Prostate gland (tissue), 2 donors: ENCODE measurements at regions not wholly inside any gene's neighbourhood (a gene's known extent, or its start where the extent isn't known, plus 50 kb on each side); places are given as distances from the start of the nearest gene placed in this dataset.

Experiments
- DNase-seq: peaks from one replicate; pipeline ENCODE4 v3.0.0-alpha.2; 2019; ENCODE audit warnings: low spot score
- H3K27ac ChIP-seq, 2 donors: fragments of 200-600 bp; sonication (generic); 2 replicates each; pipeline ENCODE4 v1.5.1; 2017 to 2019
- H3K27me3 ChIP-seq: fragments of 200-600 bp; sonication (generic); replicated peaks from 2 replicates; pipeline ENCODE4 v1.5.1; 2019; ENCODE audit not compliant: insufficient read depth
- H3K36me3 ChIP-seq, 2 donors: fragments of 200-600 bp; sonication (generic); 1 replicate in 1 of 2; 2 replicates in 1 of 2; pipeline versions ENCODE4 v1.5.1 to v1.8.1; 2017 to 2019
- H3K4me1 ChIP-seq: fragments of 200-600 bp; sonication (generic); replicated peaks from 2 replicates; pipeline ENCODE4 v1.5.1; 2019
- H3K4me3 ChIP-seq, 2 donors: fragments of 200-600 bp; sonication (generic); 2 replicates each; pipeline ENCODE4 v1.5.1; 2017 to 2019
- H3K9me3 ChIP-seq: fragments of 200-600 bp; sonication (generic); 2 replicates; pipeline ENCODE4 v1.5.1; 2017
- CTCF ChIP-seq, 4 experiments: fragments of 200-600 bp in 2 of 4; fragments of 450-650 bp in 2 of 4; sonication (generic) in 2 of 4; IDR thresholded peaks; 1 replicate in 3 of 4; 2 replicates in 1 of 4; pipeline ENCODE4 v1.5.1; 2016 to 2019; ENCODE audit warnings: antibody characterized with exemption in 4 of 4, mild to moderate bottlenecking in 2 of 4, moderate library complexity in 2 of 4
- POLR2A ChIP-seq: fragments of 450-650 bp; IDR thresholded peaks from one replicate; pipeline ENCODE4 v1.6.1; 2016; ENCODE audit warnings: antibody characterized with exemption, mild to moderate bottlenecking
- POLR2AphosphoS5 ChIP-seq: sonication (generic); formaldehyde crosslinking; IDR thresholded peaks from one replicate; pipeline ENCODE4 v1.6.1; 2017; ENCODE audit warnings: antibody characterized with exemption
- WGBS: methylation state at CpG from one replicate; pipeline ENCODE4 v1.1.5; 2018; 5-methylcytosine and 5-hydroxymethylcytosine counted together
- intact Hi-C: fragments of 100-400 bp; cut with DNase I; formaldehyde crosslinking; loops from one replicate; pipeline ENCODE4 v1.14.2; 2022

- Histone ChIP-seq H3K4me1 (no peaks in the 10 kb centered on the region), H3K27ac (no peak overlapping the region), H3K36me3 (no peaks in the 10 kb centered on the region), H3K4me3 (no peak overlapping the region), H3K27me3 (no peaks in the 10 kb centered on the region), H3K9me3 (no peaks in the 10 kb centered on the region)
- TF ChIP-seq POLR2AphosphoS5: no peak
- no peak for TF ChIP-seq POLR2A
- no peak for TF ChIP-seq CTCF (IDR thresholded peaks at IDR 0.05)
- intact Hi-C loops: no loop called here
- no peak for DNase-seq
- 63% methylated on average over 4 of the region's 4 CpGs for WGBS
These were observed 67.7 kb upstream of the PGRMC2 start for GRCh38 chr4:128355305-128355704.

GRCh38 chr4:128354205-128354821 is 66.7 kb upstream of the PGRMC2 start:
- 48% methylated on average over 4 of the region's 4 CpGs for WGBS
- H3K4me3 ChIP-seq: no peak overlapping the region
- H3K27ac ChIP-seq: no peak overlapping the region
- DNase-seq: no peak
- H3K27me3 ChIP-seq: no peaks in the 10 kb centered on the region
- no peaks in the 10 kb centered on the region for H3K36me3 ChIP-seq
- no peaks in the 10 kb centered on the region for H3K4me1 ChIP-seq
- TF ChIP-seq POLR2AphosphoS5: no peak
- TF ChIP-seq CTCF (IDR thresholded peaks at IDR 0.05): no peak
- no peak for TF ChIP-seq POLR2A
- intact Hi-C loops: no loop called here
- no peaks in the 10 kb centered on the region for H3K9me3 ChIP-seq

- TF ChIP-seq POLR2A (no peak), CTCF (IDR thresholded peaks at IDR 0.05) (no peak), POLR2AphosphoS5 (no peak)
- H3K4me1 ChIP-seq: no peaks in the 10 kb centered on the region
- H3K27me3 ChIP-seq: no peaks in the 10 kb centered on the region
- DNase-seq: no peak
- H3K36me3 ChIP-seq: no peaks in the 10 kb centered on the region
- no peaks in the 10 kb centered on the region for H3K9me3 ChIP-seq
- WGBS: 93% methylated on average over 3 of the region's 3 CpGs
- no peak overlapping the region for H3K4me3 ChIP-seq
- intact Hi-C loops: no loop called here
- no peak overlapping the region for H3K27ac ChIP-seq
These were observed 66.2 kb upstream of the PGRMC2 start for GRCh38 chr4:128353791-128354190.

GRCh38 chr4:128351502-128351901 is 63.9 kb upstream of the PGRMC2 start:
- 100% methylated on average over 1 of the region's 1 CpG for WGBS
- intact Hi-C loops: no loop called here
- no peak for TF ChIP-seq POLR2A
- TF ChIP-seq POLR2AphosphoS5: no peak
- no peak for TF ChIP-seq CTCF (IDR thresholded peaks at IDR 0.05)

GRCh38 chr4:128350449-128351045 is 62.9 kb upstream of the PGRMC2 start:
- H3K4me3 ChIP-seq: no peak overlapping the region
- H3K4me1 ChIP-seq: no peaks in the 10 kb centered on the region
- no peaks in the 10 kb centered on the region for H3K36me3 ChIP-seq
- H3K27me3 ChIP-seq: no peaks in the 10 kb centered on the region
- no peak overlapping the region for H3K27ac ChIP-seq
- no peak for TF ChIP-seq CTCF (IDR thresholded peaks at IDR 0.05)
- TF ChIP-seq POLR2A: no peak
- TF ChIP-seq POLR2AphosphoS5: no peak
- DNase-seq: no peak
- no peaks in the 10 kb centered on the region for H3K9me3 ChIP-seq
- 96% methylated on average over 6 of the region's 6 CpGs for WGBS
- intact Hi-C loops: no loop called here

More at GRCh38 chr4:128351502-128351901, 63.9 kb upstream of the PGRMC2 start:
- Histone ChIP-seq H3K36me3 (no peaks in the 10 kb centered on the region), H3K4me1 (no peaks in the 10 kb centered on the region), H3K4me3 (no peak overlapping the region), H3K27me3 (no peaks in the 10 kb centered on the region), H3K27ac (no peak overlapping the region), H3K9me3 (no peaks in the 10 kb centered on the region)
- DNase-seq: no peak
